Panc1 (cell line): ENCODE measurements at regions not wholly inside any gene's neighbourhood (a gene's known extent, or its start where the extent isn't known, plus 50 kb on each side); places are given as distances from the start of the nearest gene placed in this dataset.

Source experiments
- ATAC-seq: fragments of 200-7000 bp; cut with Tn5 transposase; 2 replicates; pipeline ENCODE4 v1.9.1; 2020; ENCODE audit warnings: mild to moderate bottlenecking, moderate library complexity
- BruUV-seq: library from RNA; stranded (reverse); fragments of 400-500 nt; replicated peaks from 2 replicates; lab custom pipeline; 2021; lab: Mats Ljungman, UMichigan
- CTCF ChIA-PET: fragments of 300-600 bp; sonication (Branson Sonifier 250); formaldehyde crosslinking; loops from one replicate; lab custom pipeline; 2022; ENCODE audit warnings: antibody characterized with exemption; lab: Charles Lee
- POLR2A ChIA-PET: fragments of 300-600 bp; sonication (Branson Sonifier 250); formaldehyde crosslinking; loops from one replicate; lab custom pipeline; 2022; ENCODE audit warnings: antibody characterized with exemption; lab: Charles Lee
- DNase-seq: peaks from one replicate; pipeline ENCODE4 v3.0.0-alpha.2; 2010; ENCODE audit warnings: low read depth, low spot score
- H3K27ac ChIP-seq: 2 replicates; pipeline ENCODE4 v1.5.1; 2011; ENCODE audit warnings: mild to moderate bottlenecking, low read length, inconsistent platforms
- H3K27me3 ChIP-seq: fragments of 200-500 bp; sonication (Bioruptor generic); 2 replicates; pipeline ENCODE4 v1.6.0; 2014; ENCODE audit warnings: low read length, inconsistent platforms; ENCODE audit not compliant: control insufficient read depth, insufficient read depth
- H3K36me3 ChIP-seq: fragments of 200-500 bp; sonication (Bioruptor generic); 2 replicates; pipeline ENCODE4 v1.5.1; 2014; ENCODE audit warnings: inconsistent platforms, mild to moderate bottlenecking, low read length, moderate library complexity; ENCODE audit not compliant: control insufficient read depth, insufficient read depth
- H3K4me1 ChIP-seq: 2 replicates; pipeline ENCODE4 v1.5.1; 2011; ENCODE audit warnings: inconsistent platforms, mild to moderate bottlenecking, low read length, moderate library complexity; ENCODE audit not compliant: control insufficient read depth, insufficient read depth
- H3K4me3 ChIP-seq, 2 experiments: 2 replicates each; pipeline ENCODE4 v1.5.1; 2011 to 2012; ENCODE audit warnings: low read depth in 2 of 2, low read length in 2 of 2, mild to moderate bottlenecking in 2 of 2, inconsistent platforms in 1 of 2, moderate library complexity in 1 of 2
- H3K9me3 ChIP-seq: fragments of 200-500 bp; sonication (Bioruptor generic); 2 replicates; pipeline ENCODE4 v1.5.1; 2014; ENCODE audit warnings: low read depth, mild to moderate bottlenecking, inconsistent platforms, low read length, moderate library complexity; ENCODE audit not compliant: control insufficient read depth, insufficient read depth
- CTCF ChIP-seq: fragments of 450-650 bp; IDR thresholded peaks from 2 replicates; pipeline ENCODE4 v1.5.1; 2017; ENCODE audit warnings: mild to moderate bottlenecking
- POLR2AphosphoS5 ChIP-seq: IDR thresholded peaks from 2 replicates; pipeline ENCODE4 v1.6.1; 2012; ENCODE audit warnings: mild to moderate bottlenecking, low read depth, low read length, moderate library complexity
- SIN3A ChIP-seq: IDR thresholded peaks from 2 replicates; pipeline ENCODE4 v1.6.1; 2012; ENCODE audit warnings: low read depth, mild to moderate bottlenecking, low read length, moderate library complexity, borderline replicate concordance; ENCODE audit not compliant: insufficient read depth
- TCF7L2 ChIP-seq: IDR thresholded peaks from 2 replicates; pipeline ENCODE4 v1.6.1; 2011; ENCODE audit warnings: mild to moderate bottlenecking, low read depth, low read length, inconsistent platforms
- in situ Hi-C: cut with HindIII; loops from 2 replicates; pipeline ENCODE4 v1.10.0; 2016; ENCODE audit warnings: low sequenced_read_pairs, low pct_unique_long_range_greater_than_20kb
- intact Hi-C: fragments of 100-400 bp; cut with micrococcal nuclease; formaldehyde crosslinking; loops from one replicate; pipeline ENCODE4 v1.10.0; 2022; ENCODE audit not compliant: unreplicated experiment
- TF ChIP-seq, protein P1 (sequence below), 2 experiments: IDR thresholded peaks; 2 replicates each; pipeline ENCODE4 v1.6.1; 2011 to 2012; ENCODE audit warnings: low read depth in 2 of 2, control low read depth in 1 of 2, low read length in 1 of 2, mild to moderate bottlenecking in 1 of 2, moderate library complexity in 1 of 2; ENCODE audit not compliant: insufficient read depth in 1 of 2

DNA sequence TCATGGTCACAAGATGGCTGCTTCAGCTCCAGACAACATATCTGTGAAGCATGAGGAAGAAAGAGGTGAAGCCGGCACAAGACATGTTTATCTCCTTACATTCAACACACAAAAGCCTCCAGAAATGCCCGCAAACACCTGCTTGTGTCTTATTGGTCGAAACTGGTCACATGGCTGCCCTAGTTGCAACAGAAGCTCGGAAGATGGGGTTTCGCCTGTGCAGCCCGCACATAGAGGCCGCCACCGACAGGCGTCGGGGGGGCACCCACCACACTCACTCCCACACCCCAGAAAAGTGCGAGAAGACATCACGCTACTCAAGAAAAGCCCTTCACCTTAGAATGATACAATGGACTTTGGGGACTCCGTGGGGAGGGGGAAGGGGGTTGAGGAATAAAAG, 63.0 kb upstream of the MGMT start:
- no peak overlapping the region for H3K27ac ChIP-seq
- ATAC-seq (no peak), DNase-seq (no peak)
- intact Hi-C loops (no loop called here), in situ Hi-C loops (no loop called here)
- H3K4me1 ChIP-seq, result no peaks in the 10 kb centered on the region
- no TSS peak for BruUV-seq
- ChIA-PET POLR2A (no interaction called here), CTCF (no interaction called here)
- H3K27me3 ChIP-seq, result peaks cover 4% of the 10 kb centered on the region; the same call in 1 of the 2 replicates
- no peaks in the 10 kb centered on the region for H3K9me3 ChIP-seq
- no peaks in the 10 kb centered on the region for H3K36me3 ChIP-seq
- TF ChIP-seq TCF7L2, result no peak
- TF ChIP-seq, protein P1, sequence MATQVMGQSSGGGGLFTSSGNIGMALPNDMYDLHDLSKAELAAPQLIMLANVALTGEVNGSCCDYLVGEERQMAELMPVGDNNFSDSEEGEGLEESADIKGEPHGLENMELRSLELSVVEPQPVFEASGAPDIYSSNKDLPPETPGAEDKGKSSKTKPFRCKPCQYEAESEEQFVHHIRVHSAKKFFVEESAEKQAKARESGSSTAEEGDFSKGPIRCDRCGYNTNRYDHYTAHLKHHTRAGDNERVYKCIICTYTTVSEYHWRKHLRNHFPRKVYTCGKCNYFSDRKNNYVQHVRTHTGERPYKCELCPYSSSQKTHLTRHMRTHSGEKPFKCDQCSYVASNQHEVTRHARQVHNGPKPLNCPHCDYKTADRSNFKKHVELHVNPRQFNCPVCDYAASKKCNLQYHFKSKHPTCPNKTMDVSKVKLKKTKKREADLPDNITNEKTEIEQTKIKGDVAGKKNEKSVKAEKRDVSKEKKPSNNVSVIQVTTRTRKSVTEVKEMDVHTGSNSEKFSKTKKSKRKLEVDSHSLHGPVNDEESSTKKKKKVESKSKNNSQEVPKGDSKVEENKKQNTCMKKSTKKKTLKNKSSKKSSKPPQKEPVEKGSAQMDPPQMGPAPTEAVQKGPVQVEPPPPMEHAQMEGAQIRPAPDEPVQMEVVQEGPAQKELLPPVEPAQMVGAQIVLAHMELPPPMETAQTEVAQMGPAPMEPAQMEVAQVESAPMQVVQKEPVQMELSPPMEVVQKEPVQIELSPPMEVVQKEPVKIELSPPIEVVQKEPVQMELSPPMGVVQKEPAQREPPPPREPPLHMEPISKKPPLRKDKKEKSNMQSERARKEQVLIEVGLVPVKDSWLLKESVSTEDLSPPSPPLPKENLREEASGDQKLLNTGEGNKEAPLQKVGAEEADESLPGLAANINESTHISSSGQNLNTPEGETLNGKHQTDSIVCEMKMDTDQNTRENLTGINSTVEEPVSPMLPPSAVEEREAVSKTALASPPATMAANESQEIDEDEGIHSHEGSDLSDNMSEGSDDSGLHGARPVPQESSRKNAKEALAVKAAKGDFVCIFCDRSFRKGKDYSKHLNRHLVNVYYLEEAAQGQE (IDR thresholded peaks at IDR 0.05; ENCODE audit: insufficient read depth in 1 of 2, low read depth in 2 of 2, low read length in 1 of 2), result no peak
- no peak for TF ChIP-seq SIN3A
- no peak overlapping the region for H3K4me3 ChIP-seq

DNA sequence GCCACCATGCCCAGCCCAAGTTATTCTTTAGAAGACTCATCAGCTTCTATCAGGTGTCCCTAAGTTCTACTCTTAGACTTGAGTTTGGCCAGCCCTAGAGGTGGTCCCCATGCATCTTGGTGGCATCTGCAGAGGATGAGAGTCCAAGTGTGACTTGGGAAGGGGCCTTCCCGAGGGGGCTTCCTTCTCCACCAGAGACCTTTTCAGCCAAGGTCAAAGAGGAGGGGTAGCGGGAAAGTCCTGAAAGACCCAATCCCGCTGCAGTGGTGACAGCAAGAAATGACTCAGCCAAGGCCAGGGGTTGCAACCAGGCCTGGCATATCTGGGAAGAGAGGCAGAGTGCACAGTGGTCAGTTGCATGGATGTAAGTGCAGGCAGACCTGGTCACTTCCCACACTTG, 61.7 kb upstream of the MGMT start:
- H3K4me3 ChIP-seq, result no peak overlapping the region
- no peaks in the 10 kb centered on the region for H3K9me3 ChIP-seq
- H3K27ac ChIP-seq, result no peak overlapping the region
- peaks cover 5% of the 10 kb centered on the region; the same call in 1 of the 2 replicates for H3K27me3 ChIP-seq
- CTCF ChIA-PET, result no interaction called here
- POLR2A ChIA-PET, result no interaction called here
- TF ChIP-seq POLR2AphosphoS5 (no peak), SIN3A (no peak), TCF7L2 (no peak), CTCF (no peak)
- TF ChIP-seq, protein P1 (IDR thresholded peaks at IDR 0.05; ENCODE audit: insufficient read depth in 1 of 2, low read depth in 2 of 2, low read length in 1 of 2), result no peak
- DNase-seq (no peak), ATAC-seq (no peak)
- intact Hi-C loops, result no loop called here
- in situ Hi-C loops, result no loop called here
- BruUV-seq, result no TSS peak
- no peaks in the 10 kb centered on the region for H3K4me1 ChIP-seq
- no peaks in the 10 kb centered on the region for H3K36me3 ChIP-seq
